SK-N-SH treated with all-trans-retinoic acid at 6 μM for 48 hours (cell line): ENCODE measurements at regions not wholly inside any gene's neighbourhood (a gene's known extent, or its start where the extent isn't known, plus 50 kb on each side); places are given as distances from the start of the nearest gene placed in this dataset.

Experiments used
- ATAC-seq: fragments of 200-7000 bp; cut with Tn5 transposase; 3 replicates; pipeline ENCODE4 v1.9.1; 2020; ENCODE audit warnings: mild to moderate bottlenecking, moderate library complexity
- ARNTL ChIP-seq: fragments of 450-650 bp; formaldehyde crosslinking; IDR thresholded peaks from 2 replicates; pipeline ENCODE4 v1.5.0; 2020; ENCODE audit warnings: low read depth, mild to moderate bottlenecking, moderate library complexity, borderline replicate concordance
- BACH2 ChIP-seq: fragments of 250-450 bp; sonication (Bioruptor Pico); IDR thresholded peaks from 2 replicates; pipeline ENCODE4 v1.9.0; 2021; ENCODE audit warnings: mild to moderate bottlenecking, borderline replicate concordance
- CSDC2 ChIP-seq: fragments of 250-450 bp; sonication (Bioruptor Pico); IDR thresholded peaks from 2 replicates; pipeline ENCODE4 v1.5.0; 2020; ENCODE audit warnings: mild to moderate bottlenecking, moderate library complexity
- ESRRG ChIP-seq: fragments of 250-450 bp; sonication (Bioruptor Pico); IDR thresholded peaks from 2 replicates; pipeline ENCODE4 v1.6.1; 2021; ENCODE audit warnings: mild to moderate bottlenecking
- GLIS3 ChIP-seq: fragments of 250-450 bp; sonication (Bioruptor Pico); IDR thresholded peaks from 2 replicates; pipeline ENCODE4 v1.5.0; 2020; ENCODE audit warnings: mild to moderate bottlenecking, moderate library complexity
- ISL1 ChIP-seq: fragments of 250-450 bp; sonication (Bioruptor Pico); IDR thresholded peaks from 2 replicates; pipeline ENCODE4 v2.1.2; 2022; ENCODE audit warnings: mild to moderate bottlenecking, moderate library complexity
- OSR1 ChIP-seq: fragments of 250-450 bp; sonication (Bioruptor Pico); IDR thresholded peaks from 2 replicates; pipeline ENCODE4 v1.8.0; 2022; ENCODE audit warnings: moderate library complexity, mild to moderate bottlenecking, inconsistent platforms
- PPARA ChIP-seq: fragments of 250-450 bp; sonication (Bioruptor Pico); IDR thresholded peaks from 2 replicates; pipeline ENCODE4 v1.5.0; 2020; ENCODE audit warnings: mild to moderate bottlenecking, borderline replicate concordance
- RARB ChIP-seq: fragments of 250-450 bp; sonication (Bioruptor Pico); IDR thresholded peaks from 2 replicates; pipeline ENCODE4 v1.8.0; 2021; ENCODE audit warnings: mild to moderate bottlenecking, moderate library complexity
- TCF4 ChIP-seq: fragments of 250-450 bp; sonication (Bioruptor Pico); IDR thresholded peaks from 2 replicates; pipeline ENCODE4 v1.8.0; 2021; ENCODE audit warnings: mild to moderate bottlenecking, moderate library complexity, borderline replicate concordance
- TOX ChIP-seq: fragments of 250-450 bp; sonication (Bioruptor Pico); IDR thresholded peaks from 2 replicates; pipeline ENCODE4 v1.8.0; 2021; ENCODE audit warnings: mild to moderate bottlenecking, moderate library complexity, borderline replicate concordance
- ZC3H10 ChIP-seq: fragments of 250-450 bp; sonication (Bioruptor Pico); IDR thresholded peaks from 2 replicates; pipeline ENCODE4 v1.5.1; 2021; ENCODE audit warnings: mild to moderate bottlenecking, moderate library complexity
- ZFP3 ChIP-seq: fragments of 250-450 bp; sonication (Bioruptor Pico); IDR thresholded peaks from 2 replicates; pipeline ENCODE4 v1.5.0; 2020; ENCODE audit warnings: mild to moderate bottlenecking, moderate library complexity
- ZFP30 ChIP-seq: fragments of 450-650 bp; formaldehyde crosslinking; IDR thresholded peaks from 2 replicates; pipeline ENCODE4 v1.5.0; 2022; ENCODE audit warnings: mild to moderate bottlenecking, moderate library complexity
- ZNF565 ChIP-seq: fragments of 450-650 bp; formaldehyde crosslinking; conservative IDR thresholded peaks from 2 replicates; pipeline ENCODE4 v1.5.0; 2020; ENCODE audit warnings: low read depth, mild to moderate bottlenecking, moderate library complexity
- ZNF70 ChIP-seq: fragments of 450-650 bp; formaldehyde crosslinking; IDR thresholded peaks from 2 replicates; pipeline ENCODE4 v1.5.0; 2020; ENCODE audit warnings: mild to moderate bottlenecking, moderate library complexity
- ZNF8 ChIP-seq: fragments of 450-650 bp; formaldehyde crosslinking; IDR thresholded peaks from 2 replicates; pipeline ENCODE4 v1.5.0; 2020; ENCODE audit warnings: mild to moderate bottlenecking, moderate library complexity
- TF ChIP-seq, protein P1 (sequence below): fragments of 250-450 bp; sonication (Bioruptor Pico); IDR thresholded peaks from 2 replicates; pipeline ENCODE4 v1.5.1; 2020; ENCODE audit warnings: low read depth, mild to moderate bottlenecking, moderate library complexity
- TF ChIP-seq, protein P2 (sequence below): fragments of 250-450 bp; sonication (Bioruptor Pico); IDR thresholded peaks from 2 replicates; pipeline ENCODE4 v1.8.0; 2020; ENCODE audit warnings: mild to moderate bottlenecking, moderate library complexity, borderline replicate concordance
- TF ChIP-seq, protein P3 (sequence below): fragments of 250-450 bp; sonication (Bioruptor Pico); IDR thresholded peaks from 2 replicates; pipeline ENCODE4 v1.5.1; 2021; ENCODE audit warnings: mild to moderate bottlenecking, moderate library complexity
- TF ChIP-seq, protein P4 (sequence below): fragments of 250-450 bp; sonication (Bioruptor Pico); IDR thresholded peaks from 2 replicates; pipeline ENCODE4 v1.8.0; 2021; ENCODE audit warnings: low read depth, mild to moderate bottlenecking, moderate library complexity, borderline replicate concordance
- TF ChIP-seq, protein P5 (sequence below): fragments of 250-450 bp; sonication (Bioruptor Pico); IDR thresholded peaks from 2 replicates; pipeline ENCODE4 v1.5.0; 2020; ENCODE audit warnings: mild to moderate bottlenecking, moderate library complexity

DNA sequence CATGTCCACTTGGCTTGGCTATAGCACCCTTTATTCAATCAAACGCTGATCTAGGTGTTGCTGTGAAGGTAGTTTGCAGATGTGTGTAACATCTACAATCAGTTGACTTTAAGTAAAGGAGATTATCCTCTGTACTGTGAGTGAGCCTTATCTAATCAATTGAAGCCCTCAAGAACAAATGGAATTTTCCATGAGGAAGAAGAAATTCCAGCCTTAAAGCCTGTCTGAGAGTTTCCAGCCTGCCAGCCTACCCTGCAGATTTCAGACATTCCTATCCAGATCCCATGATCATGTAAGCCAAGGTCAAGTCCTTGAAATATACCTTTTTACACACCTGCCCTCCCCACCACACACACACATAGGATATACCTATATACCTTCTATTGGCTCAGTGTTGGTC lies 696.7 kb downstream of the MRPL39 start (continued):
- no peak for TF ChIP-seq PPARA (CRISPR knock-in tag)

DNA sequence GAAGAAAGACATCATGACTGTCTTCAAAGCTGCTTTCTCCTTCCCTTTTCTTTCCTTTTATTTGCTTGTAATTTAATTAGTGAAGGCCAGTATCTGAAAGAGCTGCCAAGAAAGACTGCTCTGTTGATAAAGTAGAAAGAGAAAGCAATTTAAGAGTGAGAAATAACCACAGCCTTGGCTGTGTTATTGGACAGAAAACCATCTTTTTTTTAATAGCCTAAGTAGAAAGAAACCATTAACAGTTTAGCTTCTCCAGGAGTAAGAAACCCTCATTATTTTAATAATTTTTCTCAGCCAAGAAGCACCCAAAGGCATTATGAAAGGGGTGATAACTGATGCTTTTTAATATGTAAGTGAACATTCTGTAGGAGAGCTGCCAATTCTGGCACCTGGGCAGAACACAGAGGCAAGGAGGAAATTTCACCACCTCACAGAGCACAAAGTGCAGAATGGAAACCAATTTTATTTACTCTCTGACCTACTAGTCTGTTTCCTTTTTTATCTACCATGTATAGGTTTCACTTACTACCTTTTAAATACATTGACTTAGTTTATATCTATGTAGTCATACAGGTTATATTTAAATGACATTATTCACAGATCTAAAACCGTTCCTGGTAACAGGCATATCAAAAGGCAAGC lies 703.2 kb downstream of the MRPL39 start:
- no peak for ATAC-seq
- TF ChIP-seq, protein P1, sequence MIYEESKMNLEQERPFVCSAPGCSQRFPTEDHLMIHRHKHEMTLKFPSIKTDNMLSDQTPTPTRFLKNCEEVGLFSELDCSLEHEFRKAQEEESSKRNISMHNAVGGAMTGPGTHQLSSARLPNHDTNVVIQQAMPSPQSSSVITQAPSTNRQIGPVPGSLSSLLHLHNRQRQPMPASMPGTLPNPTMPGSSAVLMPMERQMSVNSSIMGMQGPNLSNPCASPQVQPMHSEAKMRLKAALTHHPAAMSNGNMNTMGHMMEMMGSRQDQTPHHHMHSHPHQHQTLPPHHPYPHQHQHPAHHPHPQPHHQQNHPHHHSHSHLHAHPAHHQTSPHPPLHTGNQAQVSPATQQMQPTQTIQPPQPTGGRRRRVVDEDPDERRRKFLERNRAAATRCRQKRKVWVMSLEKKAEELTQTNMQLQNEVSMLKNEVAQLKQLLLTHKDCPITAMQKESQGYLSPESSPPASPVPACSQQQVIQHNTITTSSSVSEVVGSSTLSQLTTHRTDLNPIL (CRISPR knock-in tag) = no peak
- TF ChIP-seq ISL1 (CRISPR knock-in tag) = peak; percentile 37; the same call in 1 of the 2 replicates

DNA sequence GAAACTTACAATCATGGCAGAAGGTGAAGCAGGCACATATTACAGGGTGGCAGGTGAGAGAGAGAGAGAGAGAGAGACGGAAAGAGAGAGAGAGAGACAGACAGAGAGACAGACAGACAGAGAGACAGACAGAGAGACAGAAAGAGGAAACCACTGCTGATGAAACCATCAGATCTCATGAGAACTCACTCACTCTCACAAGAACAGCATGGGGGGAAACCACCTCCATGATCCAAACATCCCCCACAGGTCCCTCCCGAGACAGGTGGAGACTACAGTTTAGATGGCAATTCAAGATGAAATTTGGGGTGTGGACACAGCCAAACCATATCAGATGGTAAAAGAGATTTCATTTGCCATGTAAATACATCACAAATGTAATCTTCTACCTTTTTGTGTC lies 708.1 kb downstream of the MRPL39 start:
- ATAC-seq = no peak
- TF ChIP-seq, protein P1 (CRISPR knock-in tag) = no peak
- TF ChIP-seq ARNTL (no peak), ZNF565 (CRISPR knock-in tag) (no peak), OSR1 (CRISPR knock-in tag) (no peak), RARB (CRISPR knock-in tag) (no peak), GLIS3 (CRISPR knock-in tag) (no peak), ZNF8 (CRISPR knock-in tag) (no peak), ZFP3 (CRISPR knock-in tag) (no peak), BACH2 (CRISPR knock-in tag) (no peak), CSDC2 (CRISPR knock-in tag) (no peak), TOX (no peak), ZNF70 (no peak), ESRRG (CRISPR knock-in tag) (no peak), ZC3H10 (CRISPR knock-in tag) (no peak)
- TF ChIP-seq, protein P2, sequence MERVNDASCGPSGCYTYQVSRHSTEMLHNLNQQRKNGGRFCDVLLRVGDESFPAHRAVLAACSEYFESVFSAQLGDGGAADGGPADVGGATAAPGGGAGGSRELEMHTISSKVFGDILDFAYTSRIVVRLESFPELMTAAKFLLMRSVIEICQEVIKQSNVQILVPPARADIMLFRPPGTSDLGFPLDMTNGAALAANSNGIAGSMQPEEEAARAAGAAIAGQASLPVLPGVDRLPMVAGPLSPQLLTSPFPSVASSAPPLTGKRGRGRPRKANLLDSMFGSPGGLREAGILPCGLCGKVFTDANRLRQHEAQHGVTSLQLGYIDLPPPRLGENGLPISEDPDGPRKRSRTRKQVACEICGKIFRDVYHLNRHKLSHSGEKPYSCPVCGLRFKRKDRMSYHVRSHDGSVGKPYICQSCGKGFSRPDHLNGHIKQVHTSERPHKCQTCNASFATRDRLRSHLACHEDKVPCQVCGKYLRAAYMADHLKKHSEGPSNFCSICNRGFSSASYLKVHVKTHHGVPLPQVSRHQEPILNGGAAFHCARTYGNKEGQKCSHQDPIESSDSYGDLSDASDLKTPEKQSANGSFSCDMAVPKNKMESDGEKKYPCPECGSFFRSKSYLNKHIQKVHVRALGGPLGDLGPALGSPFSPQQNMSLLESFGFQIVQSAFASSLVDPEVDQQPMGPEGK (CRISPR knock-in tag) = no peak
- TF ChIP-seq, protein P3, sequence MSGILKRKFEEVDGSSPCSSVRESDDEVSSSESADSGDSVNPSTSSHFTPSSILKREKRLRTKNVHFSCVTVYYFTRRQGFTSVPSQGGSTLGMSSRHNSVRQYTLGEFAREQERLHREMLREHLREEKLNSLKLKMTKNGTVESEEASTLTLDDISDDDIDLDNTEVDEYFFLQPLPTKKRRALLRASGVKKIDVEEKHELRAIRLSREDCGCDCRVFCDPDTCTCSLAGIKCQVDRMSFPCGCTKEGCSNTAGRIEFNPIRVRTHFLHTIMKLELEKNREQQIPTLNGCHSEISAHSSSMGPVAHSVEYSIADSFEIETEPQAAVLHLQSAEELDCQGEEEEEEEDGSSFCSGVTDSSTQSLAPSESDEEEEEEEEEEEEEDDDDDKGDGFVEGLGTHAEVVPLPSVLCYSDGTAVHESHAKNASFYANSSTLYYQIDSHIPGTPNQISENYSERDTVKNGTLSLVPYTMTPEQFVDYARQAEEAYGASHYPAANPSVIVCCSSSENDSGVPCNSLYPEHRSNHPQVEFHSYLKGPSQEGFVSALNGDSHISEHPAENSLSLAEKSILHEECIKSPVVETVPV (CRISPR knock-in tag) = no peak
- TF ChIP-seq, protein P4, sequence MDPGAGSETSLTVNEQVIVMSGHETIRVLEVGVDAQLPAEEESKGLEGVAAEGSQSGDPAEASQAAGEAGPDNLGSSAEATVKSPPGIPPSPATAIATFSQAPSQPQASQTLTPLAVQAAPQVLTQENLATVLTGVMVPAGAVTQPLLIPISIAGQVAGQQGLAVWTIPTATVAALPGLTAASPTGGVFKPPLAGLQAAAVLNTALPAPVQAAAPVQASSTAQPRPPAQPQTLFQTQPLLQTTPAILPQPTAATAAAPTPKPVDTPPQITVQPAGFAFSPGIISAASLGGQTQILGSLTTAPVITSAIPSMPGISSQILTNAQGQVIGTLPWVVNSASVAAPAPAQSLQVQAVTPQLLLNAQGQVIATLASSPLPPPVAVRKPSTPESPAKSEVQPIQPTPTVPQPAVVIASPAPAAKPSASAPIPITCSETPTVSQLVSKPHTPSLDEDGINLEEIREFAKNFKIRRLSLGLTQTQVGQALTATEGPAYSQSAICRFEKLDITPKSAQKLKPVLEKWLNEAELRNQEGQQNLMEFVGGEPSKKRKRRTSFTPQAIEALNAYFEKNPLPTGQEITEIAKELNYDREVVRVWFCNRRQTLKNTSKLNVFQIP = no peak
- TF ChIP-seq, all 23 proteins: peak for 0

DNA sequence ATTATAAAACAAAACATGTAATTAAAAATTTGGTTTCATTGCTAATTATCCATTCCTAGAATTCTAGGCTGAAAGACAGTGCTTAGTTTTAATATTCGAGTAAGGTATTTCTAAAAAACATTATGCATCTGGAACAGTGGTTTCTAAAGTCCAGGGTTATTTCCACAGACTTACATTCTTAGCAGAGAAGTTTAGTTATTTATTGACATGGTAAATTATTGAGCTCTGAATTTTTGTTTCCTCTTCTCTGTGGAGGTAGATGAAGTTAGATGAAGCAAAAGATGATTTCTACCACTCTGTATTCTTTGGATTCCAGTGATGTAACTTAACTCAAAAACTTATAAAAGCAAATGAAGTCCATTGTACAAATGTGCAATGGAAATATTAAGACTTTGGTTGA lies 709.4 kb downstream of the MRPL39 start:
- no peak for ATAC-seq

More for the DNA sequence above, 709.4 kb downstream of the MRPL39 start:
- TF ChIP-seq, protein P1 (CRISPR knock-in tag) = no peak
- no peak for TF ChIP-seq TCF4
- TF ChIP-seq, protein P5, sequence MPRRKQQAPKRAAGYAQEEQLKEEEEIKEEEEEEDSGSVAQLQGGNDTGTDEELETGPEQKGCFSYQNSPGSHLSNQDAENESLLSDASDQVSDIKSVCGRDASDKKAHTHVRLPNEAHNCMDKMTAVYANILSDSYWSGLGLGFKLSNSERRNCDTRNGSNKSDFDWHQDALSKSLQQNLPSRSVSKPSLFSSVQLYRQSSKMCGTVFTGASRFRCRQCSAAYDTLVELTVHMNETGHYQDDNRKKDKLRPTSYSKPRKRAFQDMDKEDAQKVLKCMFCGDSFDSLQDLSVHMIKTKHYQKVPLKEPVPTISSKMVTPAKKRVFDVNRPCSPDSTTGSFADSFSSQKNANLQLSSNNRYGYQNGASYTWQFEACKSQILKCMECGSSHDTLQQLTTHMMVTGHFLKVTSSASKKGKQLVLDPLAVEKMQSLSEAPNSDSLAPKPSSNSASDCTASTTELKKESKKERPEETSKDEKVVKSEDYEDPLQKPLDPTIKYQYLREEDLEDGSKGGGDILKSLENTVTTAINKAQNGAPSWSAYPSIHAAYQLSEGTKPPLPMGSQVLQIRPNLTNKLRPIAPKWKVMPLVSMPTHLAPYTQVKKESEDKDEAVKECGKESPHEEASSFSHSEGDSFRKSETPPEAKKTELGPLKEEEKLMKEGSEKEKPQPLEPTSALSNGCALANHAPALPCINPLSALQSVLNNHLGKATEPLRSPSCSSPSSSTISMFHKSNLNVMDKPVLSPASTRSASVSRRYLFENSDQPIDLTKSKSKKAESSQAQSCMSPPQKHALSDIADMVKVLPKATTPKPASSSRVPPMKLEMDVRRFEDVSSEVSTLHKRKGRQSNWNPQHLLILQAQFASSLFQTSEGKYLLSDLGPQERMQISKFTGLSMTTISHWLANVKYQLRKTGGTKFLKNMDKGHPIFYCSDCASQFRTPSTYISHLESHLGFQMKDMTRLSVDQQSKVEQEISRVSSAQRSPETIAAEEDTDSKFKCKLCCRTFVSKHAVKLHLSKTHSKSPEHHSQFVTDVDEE = no peak
- TF ChIP-seq ZFP30 = no peak
- no peak for TF ChIP-seq BACH2 (CRISPR knock-in tag)
